ENCODE measurements at regions not wholly inside any gene's neighbourhood (a gene's known extent, or its start where the extent isn't known, plus 50 kb on each side); places are given as distances from the start of the nearest gene placed in this dataset.
A peak's percentile ranks its signal among the peaks of the same experiment; 100 is the strongest.

DNA sequence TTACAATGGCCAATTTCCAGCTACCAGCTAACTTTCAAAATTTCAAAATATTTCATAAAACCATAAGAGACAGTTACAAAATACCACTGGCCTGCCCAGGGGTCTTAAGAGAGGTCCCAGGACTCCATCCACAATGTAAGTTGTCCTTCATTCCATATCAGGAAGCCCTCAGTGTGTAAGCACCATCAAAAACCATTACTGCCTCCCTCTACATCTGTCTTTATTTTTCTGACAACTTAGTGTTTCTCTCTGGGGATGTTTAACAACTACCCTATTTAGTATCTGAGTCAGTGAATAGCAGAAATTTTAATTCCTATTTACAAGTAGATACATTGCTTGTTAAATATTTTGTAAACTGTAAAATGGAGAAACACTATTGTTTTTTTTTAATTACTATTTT is 339.3 kb upstream of the ADAMTS5 start:
- no peak for DNase-seq (ENCODE audit: low read depth)
- TF ChIP-seq, protein P1, sequence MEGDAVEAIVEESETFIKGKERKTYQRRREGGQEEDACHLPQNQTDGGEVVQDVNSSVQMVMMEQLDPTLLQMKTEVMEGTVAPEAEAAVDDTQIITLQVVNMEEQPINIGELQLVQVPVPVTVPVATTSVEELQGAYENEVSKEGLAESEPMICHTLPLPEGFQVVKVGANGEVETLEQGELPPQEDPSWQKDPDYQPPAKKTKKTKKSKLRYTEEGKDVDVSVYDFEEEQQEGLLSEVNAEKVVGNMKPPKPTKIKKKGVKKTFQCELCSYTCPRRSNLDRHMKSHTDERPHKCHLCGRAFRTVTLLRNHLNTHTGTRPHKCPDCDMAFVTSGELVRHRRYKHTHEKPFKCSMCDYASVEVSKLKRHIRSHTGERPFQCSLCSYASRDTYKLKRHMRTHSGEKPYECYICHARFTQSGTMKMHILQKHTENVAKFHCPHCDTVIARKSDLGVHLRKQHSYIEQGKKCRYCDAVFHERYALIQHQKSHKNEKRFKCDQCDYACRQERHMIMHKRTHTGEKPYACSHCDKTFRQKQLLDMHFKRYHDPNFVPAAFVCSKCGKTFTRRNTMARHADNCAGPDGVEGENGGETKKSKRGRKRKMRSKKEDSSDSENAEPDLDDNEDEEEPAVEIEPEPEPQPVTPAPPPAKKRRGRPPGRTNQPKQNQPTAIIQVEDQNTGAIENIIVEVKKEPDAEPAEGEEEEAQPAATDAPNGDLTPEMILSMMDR (conservative IDR thresholded peaks at IDR 0.05; ENCODE audit: low read depth, low read length) = no peak
- H3K4me3 ChIP-seq (ENCODE audit: low read depth, low read length) = no peak overlapping the region

DNA sequence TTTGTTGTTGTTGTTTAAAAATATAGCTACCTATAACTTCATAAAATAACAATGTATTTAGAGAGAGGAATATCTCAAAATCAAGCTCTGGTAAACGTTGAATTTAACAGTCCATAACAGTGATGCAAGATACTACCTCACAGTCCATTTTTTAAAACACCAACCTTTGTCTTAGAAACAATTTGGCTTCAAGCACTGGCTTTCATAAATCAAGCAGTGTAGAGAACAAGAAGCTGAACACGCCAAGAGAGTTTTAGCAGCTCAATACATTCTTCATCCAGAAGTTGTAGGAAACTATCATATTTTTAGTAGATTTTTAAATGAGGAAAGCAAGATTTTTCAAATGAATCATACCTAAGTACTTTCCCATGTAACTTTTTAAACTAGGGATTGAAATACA is 334.3 kb upstream of the ADAMTS5 start:
- H3K4me3 ChIP-seq (ENCODE audit: low read depth, low read length) = no peak overlapping the region
- DNase-seq (ENCODE audit: low read depth) = no peak
- TF ChIP-seq, protein P1 (conservative IDR thresholded peaks at IDR 0.05; ENCODE audit: low read depth, low read length) = no peak

DNA sequence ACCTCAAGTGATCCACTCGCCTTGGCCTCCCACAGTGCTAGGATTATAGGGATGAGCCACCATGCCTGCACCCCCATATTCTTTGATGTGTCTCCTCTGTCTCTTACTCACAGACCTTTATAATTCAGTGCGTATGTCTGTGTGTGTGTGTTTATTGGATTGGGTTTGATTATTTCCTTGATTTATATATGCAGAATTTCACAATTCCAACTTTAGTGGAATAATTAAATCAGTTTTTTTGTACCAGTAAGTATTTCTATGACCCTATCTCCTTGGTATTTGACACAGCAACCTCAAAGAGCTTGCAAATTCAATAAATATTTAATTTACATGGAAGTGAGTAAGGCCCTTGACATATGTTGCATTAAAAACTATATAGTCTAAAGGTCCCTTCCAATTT is 333.9 kb upstream of the ADAMTS5 start:
- TF ChIP-seq, protein P1 (conservative IDR thresholded peaks at IDR 0.05; ENCODE audit: low read depth, low read length) = no peak
- no peak overlapping the region for H3K4me3 ChIP-seq (ENCODE audit: low read depth, low read length)
- DNase-seq (ENCODE audit: low read depth) = peak; percentile 51

DNA sequence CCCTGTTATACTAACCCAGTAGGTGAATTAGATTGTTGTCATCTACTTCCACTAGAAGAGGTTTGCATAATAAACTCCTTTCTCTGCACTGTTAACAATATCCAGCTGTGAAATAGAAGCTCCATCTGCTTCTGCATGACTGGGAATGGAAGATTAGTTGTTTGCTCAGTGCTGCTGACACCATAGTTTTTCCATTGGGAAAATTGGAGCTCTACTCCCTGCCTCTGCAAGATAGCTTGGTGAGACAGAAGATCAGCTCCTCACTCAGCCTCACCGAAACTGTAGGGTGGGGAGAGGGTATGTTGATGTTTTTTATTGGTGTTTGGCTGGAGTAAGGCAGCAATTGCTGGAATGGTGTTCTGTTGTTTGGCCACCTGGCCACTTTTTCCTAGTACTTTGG is 331.6 kb upstream of the ADAMTS5 start:
- TF ChIP-seq, protein P1 (conservative IDR thresholded peaks at IDR 0.05; ENCODE audit: low read depth, low read length) = no peak
- no peak for DNase-seq (ENCODE audit: low read depth)

DNA sequence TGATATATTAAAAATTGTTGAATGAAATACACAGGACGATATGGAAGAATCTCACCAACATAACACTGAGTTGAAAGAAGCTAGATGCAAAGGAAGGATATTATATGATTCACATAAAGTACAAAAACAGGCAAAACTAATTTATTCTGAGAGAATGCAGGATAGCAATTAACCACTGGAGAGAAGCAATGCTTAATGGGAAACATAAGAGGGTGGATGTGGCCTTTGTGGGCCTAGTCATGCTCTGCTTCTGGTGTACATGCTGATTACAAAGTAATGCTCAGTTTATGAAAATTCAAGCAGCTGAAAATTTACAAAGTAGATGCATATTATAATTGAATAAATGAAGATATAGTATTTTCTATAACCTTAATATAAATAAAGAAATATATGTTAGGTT is 326.4 kb upstream of the ADAMTS5 start:
- no peak overlapping the region for H3K4me3 ChIP-seq (ENCODE audit: low read depth, low read length)
- DNase-seq (ENCODE audit: low read depth) = no peak
- TF ChIP-seq, protein P1 (conservative IDR thresholded peaks at IDR 0.05; ENCODE audit: low read depth, low read length) = no peak

More for the DNA sequence above, 331.6 kb upstream of the ADAMTS5 start:
- H3K4me3 ChIP-seq (ENCODE audit: low read depth, low read length) = no peak overlapping the region

DNA sequence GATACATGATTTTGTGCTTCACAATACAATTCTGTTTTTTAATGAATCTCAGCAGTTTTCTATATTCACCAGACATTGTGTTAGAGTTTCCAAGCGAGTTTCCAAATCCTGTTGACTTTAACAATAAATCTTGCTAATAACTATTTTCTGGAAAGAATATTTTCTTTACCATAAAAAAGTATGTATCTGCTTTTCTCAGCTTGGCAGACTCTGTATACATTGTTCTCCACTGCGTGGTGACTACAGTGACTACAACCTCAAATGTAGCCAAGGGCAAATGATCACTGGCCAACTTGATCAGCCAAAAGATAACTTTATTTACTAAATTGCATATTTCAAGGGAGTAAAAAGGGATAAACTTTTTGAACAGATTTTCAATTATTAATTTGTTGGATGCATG is 325.9 kb upstream of the ADAMTS5 start:
- TF ChIP-seq, protein P1 (conservative IDR thresholded peaks at IDR 0.05; ENCODE audit: low read depth, low read length) = no peak
- H3K4me3 ChIP-seq (ENCODE audit: low read depth, low read length) = no peak overlapping the region
- DNase-seq (ENCODE audit: low read depth) = no peak

DNA sequence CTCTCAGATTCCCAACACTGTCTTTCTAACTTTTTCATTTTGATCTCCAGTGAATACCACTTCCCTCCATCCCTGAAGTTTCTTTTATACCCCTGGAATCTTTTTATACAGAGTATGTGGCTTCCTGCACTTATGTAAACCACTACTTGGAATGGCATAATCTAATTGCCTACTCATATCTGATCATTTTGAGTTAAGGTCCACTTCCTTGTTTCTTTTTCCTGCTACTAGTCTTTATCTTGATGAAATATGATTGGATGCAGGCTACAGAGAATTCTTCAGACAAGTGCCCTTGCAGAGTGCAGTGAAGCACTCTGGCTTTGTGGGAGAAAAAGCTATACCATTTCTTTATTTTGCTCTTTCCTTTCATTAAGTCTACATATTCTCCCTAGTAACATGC is 325.3 kb upstream of the ADAMTS5 start:
- H3K4me3 ChIP-seq (ENCODE audit: low read depth, low read length) = no peak overlapping the region
- TF ChIP-seq, protein P1 (conservative IDR thresholded peaks at IDR 0.05; ENCODE audit: low read depth, low read length) = no peak
- no peak for DNase-seq (ENCODE audit: low read depth)

All from choroid plexus epithelial cell (primary cell).